A549 (cell line): ENCODE measurements at regions not wholly inside any gene's neighbourhood (a gene's known extent, or its start where the extent isn't known, plus 50 kb on each side); places are given as distances from the start of the nearest gene placed in this dataset.
"Not testable (repeated sequence)": the region's sequence is repeated elsewhere in the genome, so short reads cannot be mapped to it uniquely, and the experiment has no call there.

Experiments
- CBX8 ChIP-seq: fragments of 200-600 bp; sonication (generic); IDR thresholded peaks from 2 replicates; pipeline ENCODE4 v1.6.1; 2016
- CHD2 ChIP-seq: fragments of 150-350 bp; IDR thresholded peaks from 2 replicates; pipeline ENCODE4 v1.6.1; 2014; ENCODE audit warnings: low read length; ENCODE audit not compliant: partially characterized antibody
- PHF8 ChIP-seq: fragments of 200-600 bp; sonication (generic); IDR thresholded peaks from 2 replicates; pipeline ENCODE4 v1.6.1; 2016; ENCODE audit warnings: low read depth, mild to moderate bottlenecking, antibody characterized with exemption, moderate library complexity, borderline replicate concordance
- POLR2A ChIP-seq: IDR thresholded peaks from 2 replicates; pipeline ENCODE4 v1.6.1; 2012; ENCODE audit warnings: mild to moderate bottlenecking, low read length
- RAD21 ChIP-seq, 2 experiments: fragments of >200 bp in 1 of 2; sonication (Bioruptor Twin) in 1 of 2; formaldehyde crosslinking in 1 of 2; IDR thresholded peaks in 1 of 2; conservative IDR thresholded peaks in 1 of 2; 2 replicates in 1 of 2; 3 replicates in 1 of 2; pipeline ENCODE4 v1.6.1; 2012 to 2018; ENCODE audit warnings: inconsistent platforms in 1 of 2
- TF ChIP-seq, protein P1 (sequence below): fragments of >200 bp; sonication (Bioruptor Twin); formaldehyde crosslinking; IDR thresholded peaks from 3 replicates; pipeline ENCODE4 v1.5.1; 2016
- TF ChIP-seq, protein P2 (sequence below): IDR thresholded peaks from 2 replicates; pipeline ENCODE4 v1.6.1; 2012

DNA sequence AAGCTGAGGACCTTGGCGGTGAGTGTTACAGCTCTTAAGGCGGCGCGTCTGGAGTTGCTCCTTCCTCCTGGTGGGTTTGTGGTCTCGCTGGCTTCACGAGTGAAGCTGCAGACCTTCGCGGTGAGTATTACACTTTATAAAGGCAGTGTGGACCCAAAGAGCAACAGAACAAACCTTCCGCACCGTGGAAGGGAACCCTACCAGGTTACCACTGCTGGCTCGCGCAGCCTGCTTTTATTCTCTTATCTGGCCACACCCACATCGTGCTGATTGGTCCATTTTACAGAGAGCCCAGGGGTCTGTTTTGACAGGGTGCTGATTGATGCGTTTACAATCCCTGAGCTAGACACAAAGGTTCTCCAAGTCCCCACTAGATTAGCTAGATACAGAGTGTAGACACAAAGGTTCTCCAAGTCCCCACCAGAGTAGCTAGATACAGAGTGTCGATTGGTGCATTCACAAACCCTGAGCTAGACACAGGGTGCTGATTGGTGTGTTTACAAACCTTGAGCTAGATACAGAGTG is 106.6 kb downstream of the FCRL5 start:
- not testable (repeated sequence) for TF ChIP-seq CHD2; POLR2A; PHF8; RAD21 (conservative IDR thresholded peaks at IDR 0.05 in 1 of 2, IDR thresholded peaks at IDR 0.05 in 1 of 2); CBX8
- TF ChIP-seq, protein P1, sequence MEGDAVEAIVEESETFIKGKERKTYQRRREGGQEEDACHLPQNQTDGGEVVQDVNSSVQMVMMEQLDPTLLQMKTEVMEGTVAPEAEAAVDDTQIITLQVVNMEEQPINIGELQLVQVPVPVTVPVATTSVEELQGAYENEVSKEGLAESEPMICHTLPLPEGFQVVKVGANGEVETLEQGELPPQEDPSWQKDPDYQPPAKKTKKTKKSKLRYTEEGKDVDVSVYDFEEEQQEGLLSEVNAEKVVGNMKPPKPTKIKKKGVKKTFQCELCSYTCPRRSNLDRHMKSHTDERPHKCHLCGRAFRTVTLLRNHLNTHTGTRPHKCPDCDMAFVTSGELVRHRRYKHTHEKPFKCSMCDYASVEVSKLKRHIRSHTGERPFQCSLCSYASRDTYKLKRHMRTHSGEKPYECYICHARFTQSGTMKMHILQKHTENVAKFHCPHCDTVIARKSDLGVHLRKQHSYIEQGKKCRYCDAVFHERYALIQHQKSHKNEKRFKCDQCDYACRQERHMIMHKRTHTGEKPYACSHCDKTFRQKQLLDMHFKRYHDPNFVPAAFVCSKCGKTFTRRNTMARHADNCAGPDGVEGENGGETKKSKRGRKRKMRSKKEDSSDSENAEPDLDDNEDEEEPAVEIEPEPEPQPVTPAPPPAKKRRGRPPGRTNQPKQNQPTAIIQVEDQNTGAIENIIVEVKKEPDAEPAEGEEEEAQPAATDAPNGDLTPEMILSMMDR: not testable (repeated sequence)
- TF ChIP-seq, protein P2, sequence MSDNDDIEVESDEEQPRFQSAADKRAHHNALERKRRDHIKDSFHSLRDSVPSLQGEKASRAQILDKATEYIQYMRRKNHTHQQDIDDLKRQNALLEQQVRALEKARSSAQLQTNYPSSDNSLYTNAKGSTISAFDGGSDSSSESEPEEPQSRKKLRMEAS: not testable (repeated sequence)
